Lower lobe of right lung (tissue), 2 donors: ENCODE measurements at regions not wholly inside any gene's neighbourhood (a gene's known extent, or its start where the extent isn't known, plus 50 kb on each side); places are given as distances from the start of the nearest gene placed in this dataset.
A peak's percentile ranks its signal among the peaks of the same experiment; 100 is the strongest.

ENCODE experiments used
- ATAC-seq, 2 donors: fragments of 200-7000 bp; cut with Tn5 transposase; one replicate each; pipeline ENCODE4 v1.9.1; 2020 to 2022; ENCODE audit warnings: mild to moderate bottlenecking in 2 of 2, moderate library complexity in 2 of 2
- DNase-seq: peaks from one replicate; pipeline ENCODE4 v3.0.0-alpha.2; 2020
- H3K27ac ChIP-seq: fragments of 200-600 bp; one replicate; pipeline ENCODE4 v1.8.0; 2022
- H3K27me3 ChIP-seq: fragments of 200-600 bp; one replicate; pipeline ENCODE4 v1.8.0; 2022; ENCODE audit warnings: low read depth
- H3K36me3 ChIP-seq: fragments of 200-600 bp; one replicate; pipeline ENCODE4 v1.8.0; 2022; ENCODE audit warnings: mild to moderate bottlenecking
- H3K4me1 ChIP-seq: fragments of 200-600 bp; one replicate; pipeline ENCODE4 v1.8.0; 2022
- H3K4me3 ChIP-seq: fragments of 200-600 bp; one replicate; pipeline ENCODE4 v1.8.0; 2022; ENCODE audit warnings: mild to moderate bottlenecking
- H3K9me3 ChIP-seq: fragments of 200-600 bp; one replicate; pipeline ENCODE4 v1.8.0; 2022
- intact Hi-C: fragments of 100-400 bp; cut with DNase I; formaldehyde crosslinking; loops from one replicate; pipeline ENCODE4 v1.11.0; 2022
- TF ChIP-seq, protein P1 (sequence below): fragments of 200-600 bp; IDR thresholded peaks from one replicate; pipeline ENCODE4 v1.8.0; 2022; ENCODE audit warnings: antibody characterized with exemption, mild to moderate bottlenecking
- donor health status: DM: no; HTN: yes; CAD: no; lungs with severe emphysema.

DNA sequence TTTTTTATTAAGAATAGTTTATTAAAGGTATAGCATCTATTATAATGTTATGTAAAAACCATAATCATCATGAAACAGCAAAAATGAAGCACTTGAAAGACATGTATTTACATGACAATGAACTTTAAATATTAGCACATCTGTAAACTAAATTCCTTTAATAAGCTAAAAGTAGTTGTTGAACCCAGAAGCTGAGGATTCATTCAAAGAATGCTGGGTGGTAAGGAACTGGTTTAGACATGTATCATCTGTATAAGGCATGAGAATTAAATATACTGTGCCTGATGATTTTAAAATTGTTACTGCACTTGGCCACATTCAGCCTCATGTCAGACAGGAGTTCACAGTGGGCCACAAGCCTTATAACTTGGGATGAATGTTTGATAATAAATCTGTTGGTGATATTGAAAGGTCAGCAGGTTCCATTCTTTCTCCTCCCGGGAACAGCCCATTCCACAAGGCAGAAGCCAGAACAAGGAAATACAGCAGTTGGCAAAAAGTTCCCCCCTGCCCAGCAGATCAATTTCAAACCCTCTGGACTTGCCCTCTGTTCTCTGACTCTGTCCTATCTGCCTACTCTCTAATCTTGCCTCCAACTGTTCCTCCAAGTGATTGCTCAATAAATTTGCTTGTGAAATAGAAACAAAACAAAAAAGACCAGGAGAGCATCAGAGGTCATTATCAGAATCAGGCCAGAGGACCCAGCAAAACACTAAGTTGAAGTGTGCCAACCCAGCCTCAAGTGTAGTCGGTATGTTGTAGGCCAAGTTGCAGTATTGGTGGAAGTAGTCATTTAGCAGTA, 49.8 kb upstream of the TEX264 start:
- H3K27me3 ChIP-seq: no peaks in the 10 kb centered on the region
- H3K36me3 ChIP-seq: no peaks in the 10 kb centered on the region
- ATAC-seq (peak; percentile 55 to 78), DNase-seq (no peak)
- H3K4me3 ChIP-seq: no peak overlapping the region
- peaks cover 35% of the 10 kb centered on the region for H3K4me1 ChIP-seq
- TF ChIP-seq, protein P1, sequence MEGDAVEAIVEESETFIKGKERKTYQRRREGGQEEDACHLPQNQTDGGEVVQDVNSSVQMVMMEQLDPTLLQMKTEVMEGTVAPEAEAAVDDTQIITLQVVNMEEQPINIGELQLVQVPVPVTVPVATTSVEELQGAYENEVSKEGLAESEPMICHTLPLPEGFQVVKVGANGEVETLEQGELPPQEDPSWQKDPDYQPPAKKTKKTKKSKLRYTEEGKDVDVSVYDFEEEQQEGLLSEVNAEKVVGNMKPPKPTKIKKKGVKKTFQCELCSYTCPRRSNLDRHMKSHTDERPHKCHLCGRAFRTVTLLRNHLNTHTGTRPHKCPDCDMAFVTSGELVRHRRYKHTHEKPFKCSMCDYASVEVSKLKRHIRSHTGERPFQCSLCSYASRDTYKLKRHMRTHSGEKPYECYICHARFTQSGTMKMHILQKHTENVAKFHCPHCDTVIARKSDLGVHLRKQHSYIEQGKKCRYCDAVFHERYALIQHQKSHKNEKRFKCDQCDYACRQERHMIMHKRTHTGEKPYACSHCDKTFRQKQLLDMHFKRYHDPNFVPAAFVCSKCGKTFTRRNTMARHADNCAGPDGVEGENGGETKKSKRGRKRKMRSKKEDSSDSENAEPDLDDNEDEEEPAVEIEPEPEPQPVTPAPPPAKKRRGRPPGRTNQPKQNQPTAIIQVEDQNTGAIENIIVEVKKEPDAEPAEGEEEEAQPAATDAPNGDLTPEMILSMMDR: no peak
- intact Hi-C loops: no loop called here
- H3K9me3 ChIP-seq: no peaks in the 10 kb centered on the region
- peak overlapping the region; percentile 38 for H3K27ac ChIP-seq
